Omental fat pad (tissue), 3 donors: ENCODE measurements at regions not wholly inside any gene's neighbourhood (a gene's known extent, or its start where the extent isn't known, plus 50 kb on each side); places are given as distances from the start of the nearest gene placed in this dataset.

ENCODE experiments used
- ATAC-seq: fragments of 150-250 bp; one replicate; pipeline ENCODE4 v1.9.1; 2016; ENCODE audit warnings: mild to moderate bottlenecking, moderate library complexity; ENCODE audit not compliant: low FRiP score
- DNase-seq: peaks from one replicate; pipeline ENCODE4 v3.0.0-alpha.2; 2019; ENCODE audit warnings: low spot score
- TF ChIP-seq, protein P1 (sequence below), 3 donors: fragments of 450-650 bp; IDR thresholded peaks; one replicate each; pipeline ENCODE4 v1.5.1; 2016 to 2017; ENCODE audit warnings: antibody characterized with exemption in 3 of 3, mild to moderate bottlenecking in 3 of 3, moderate library complexity in 2 of 3

DNA sequence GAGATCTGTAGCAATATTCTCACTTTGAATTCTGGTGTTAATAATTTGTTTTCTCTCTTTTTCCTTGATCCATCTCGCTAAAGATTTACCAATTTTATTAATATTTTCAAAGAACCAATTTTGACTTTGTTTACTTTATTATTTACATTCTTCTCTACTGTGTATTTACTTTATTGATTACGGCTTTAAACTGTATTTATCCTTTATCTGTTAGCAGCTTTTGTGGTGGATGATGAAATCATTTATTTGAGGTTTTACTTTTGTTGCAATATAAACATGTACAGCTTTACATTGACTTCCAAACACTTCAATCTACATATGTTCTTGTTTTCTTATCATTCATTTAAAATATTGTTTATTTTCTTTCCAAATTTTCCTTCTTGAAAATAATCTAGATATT lies 719.9 kb downstream of the ADCYAP1 start:
- TF ChIP-seq, protein P1, sequence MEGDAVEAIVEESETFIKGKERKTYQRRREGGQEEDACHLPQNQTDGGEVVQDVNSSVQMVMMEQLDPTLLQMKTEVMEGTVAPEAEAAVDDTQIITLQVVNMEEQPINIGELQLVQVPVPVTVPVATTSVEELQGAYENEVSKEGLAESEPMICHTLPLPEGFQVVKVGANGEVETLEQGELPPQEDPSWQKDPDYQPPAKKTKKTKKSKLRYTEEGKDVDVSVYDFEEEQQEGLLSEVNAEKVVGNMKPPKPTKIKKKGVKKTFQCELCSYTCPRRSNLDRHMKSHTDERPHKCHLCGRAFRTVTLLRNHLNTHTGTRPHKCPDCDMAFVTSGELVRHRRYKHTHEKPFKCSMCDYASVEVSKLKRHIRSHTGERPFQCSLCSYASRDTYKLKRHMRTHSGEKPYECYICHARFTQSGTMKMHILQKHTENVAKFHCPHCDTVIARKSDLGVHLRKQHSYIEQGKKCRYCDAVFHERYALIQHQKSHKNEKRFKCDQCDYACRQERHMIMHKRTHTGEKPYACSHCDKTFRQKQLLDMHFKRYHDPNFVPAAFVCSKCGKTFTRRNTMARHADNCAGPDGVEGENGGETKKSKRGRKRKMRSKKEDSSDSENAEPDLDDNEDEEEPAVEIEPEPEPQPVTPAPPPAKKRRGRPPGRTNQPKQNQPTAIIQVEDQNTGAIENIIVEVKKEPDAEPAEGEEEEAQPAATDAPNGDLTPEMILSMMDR (IDR thresholded peaks at IDR 0.05): no peak
- DNase-seq: no peak
- no peak for ATAC-seq

- TF ChIP-seq, protein P1 (IDR thresholded peaks at IDR 0.05): no peak
- ATAC-seq (no peak), DNase-seq (no peak)
These were observed 722.8 kb downstream of the ADCYAP1 start for GRCh38 chr18:1627494-1627893.

DNA sequence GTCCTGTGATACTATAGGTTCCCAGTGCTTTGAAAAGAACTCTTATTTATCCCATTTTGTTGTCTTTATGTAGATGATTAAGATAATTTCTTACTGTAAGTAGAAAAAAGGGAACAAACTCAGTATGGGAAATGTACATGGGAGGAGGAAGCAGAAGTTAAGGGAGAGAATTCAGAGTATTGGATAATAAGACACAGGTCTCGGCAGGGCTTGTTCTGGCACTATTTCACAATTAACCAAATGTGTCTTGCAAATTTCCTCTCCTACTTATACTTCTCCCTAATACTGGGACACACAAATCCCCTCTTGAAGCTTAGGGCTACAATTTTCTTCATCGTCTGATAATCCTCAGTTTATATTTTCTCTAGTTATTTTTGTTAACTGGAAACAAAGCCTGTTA lies 744.0 kb downstream of the ADCYAP1 start:
- no peak for ATAC-seq
- DNase-seq: no peak
- TF ChIP-seq, protein P1 (IDR thresholded peaks at IDR 0.05): no peak

DNA sequence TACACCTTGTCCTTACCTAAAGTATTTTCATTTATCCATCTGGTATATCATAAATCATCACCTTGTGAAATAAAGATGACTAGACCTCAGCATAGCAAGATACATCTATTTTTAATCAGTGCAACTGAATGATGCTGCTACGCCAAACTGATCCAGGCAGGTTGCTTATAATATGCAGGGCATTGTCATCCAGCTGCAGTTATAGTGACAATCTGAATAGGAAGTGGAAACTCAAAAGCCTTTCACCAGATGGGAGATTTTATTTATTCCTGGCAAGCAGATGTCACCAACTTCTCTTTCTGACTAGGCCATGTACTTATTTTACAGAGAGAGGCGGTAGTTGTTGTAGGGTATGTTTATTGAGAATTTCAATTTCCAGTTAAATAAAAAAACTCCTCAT lies 747.3 kb downstream of the ADCYAP1 start:
- DNase-seq: no peak
- no peak for ATAC-seq
- TF ChIP-seq, protein P1 (IDR thresholded peaks at IDR 0.05): no peak

DNA sequence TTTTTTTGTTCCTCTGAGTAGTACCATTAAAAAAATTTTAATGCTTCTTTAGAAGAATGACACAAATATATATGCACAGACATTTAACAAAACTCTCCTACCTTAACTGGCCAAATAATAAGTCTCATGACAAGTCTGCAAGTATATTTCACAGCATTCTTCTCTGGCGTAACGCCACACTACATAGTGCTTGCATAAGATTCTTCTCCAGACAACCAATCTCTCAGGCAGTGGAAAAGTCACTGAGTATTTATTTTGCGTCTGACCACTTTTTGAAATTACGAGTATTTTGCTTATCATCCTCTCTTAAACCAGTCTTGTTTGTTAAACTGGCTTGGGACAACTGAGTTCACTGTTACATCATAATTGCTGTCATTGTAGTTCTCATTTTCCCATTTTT lies 749.2 kb downstream of the ADCYAP1 start:
- DNase-seq (no peak), ATAC-seq (no peak)
- TF ChIP-seq, protein P1 (IDR thresholded peaks at IDR 0.05): no peak

GRCh38 chr18:1657876-1658275 lies 753.2 kb downstream of the ADCYAP1 start:
- TF ChIP-seq, protein P1 (IDR thresholded peaks at IDR 0.05): no peak
- ATAC-seq (no peak), DNase-seq (no peak)

- ATAC-seq (no peak), DNase-seq (no peak)
- TF ChIP-seq, protein P1 (IDR thresholded peaks at IDR 0.05): no peak
These were observed 754.4 kb downstream of the ADCYAP1 start for GRCh38 chr18:1658908-1659566.
